Gastrocnemius medialis (tissue), 4 donors: ENCODE measurements at regions not wholly inside any gene's neighbourhood (a gene's known extent, or its start where the extent isn't known, plus 50 kb on each side); places are given as distances from the start of the nearest gene placed in this dataset.

Source experiments
- ATAC-seq, 2 donors: fragments of 150-250 bp; one replicate each; pipeline ENCODE4 v1.9.1; 2016
- DNase-seq, 2 donors: peaks; one replicate each; pipeline ENCODE4 v3.0.0-alpha.2; 2019
- H3K27ac ChIP-seq, 4 donors: fragments of 200-600 bp; sonication (generic); 1 replicate in 1 of 4; 2 replicates in 3 of 4; pipeline ENCODE4 v1.5.1; 2016 to 2018; ENCODE audit warnings: mild to moderate bottlenecking in 2 of 4, moderate library complexity in 1 of 4
- H3K27me3 ChIP-seq, 3 donors: fragments of 200-600 bp; sonication (generic) in 2 of 3; 1 replicate in 1 of 3; 2 replicates in 2 of 3; pipeline versions ENCODE4 v1.5.1 to v1.6.0; 2016 to 2019; ENCODE audit warnings: mild to moderate bottlenecking in 1 of 3, moderate library complexity in 1 of 3
- H3K36me3 ChIP-seq, 2 donors: fragments of 200-600 bp; sonication (generic) in 1 of 2; one replicate each; pipeline ENCODE4 v1.5.1; 2017 to 2018
- H3K4me1 ChIP-seq, 2 donors: fragments of 200-600 bp; sonication (generic) in 1 of 2; one replicate each; pipeline ENCODE4 v1.5.1; 2016 to 2017; ENCODE audit warnings: mild to moderate bottlenecking in 2 of 2
- H3K4me3 ChIP-seq, 4 donors: fragments of 200-600 bp; sonication (generic) in 3 of 4; 1 replicate in 1 of 4; 2 replicates in 3 of 4; pipeline ENCODE4 v1.5.1; 2016 to 2019; ENCODE audit warnings: mild to moderate bottlenecking in 2 of 4
- H3K9me3 ChIP-seq, 3 donors: fragments of 200-600 bp; sonication (generic) in 2 of 3; 1 replicate in 1 of 3; 2 replicates in 2 of 3; pipeline ENCODE4 v1.5.1; 2016 to 2019
- POLR2A ChIP-seq, 2 donors: fragments of 450-650 bp; IDR thresholded peaks; one replicate each; pipeline ENCODE4 v1.6.1; 2017; ENCODE audit warnings: antibody characterized with exemption in 2 of 2, mild to moderate bottlenecking in 2 of 2, moderate library complexity in 2 of 2
- in situ Hi-C, 4 donors: fragments of 200-750 bp; cut with MboI; loops; one replicate each; pipeline versions ENCODE4 v1.15.0 to v1.8.0; 2017; ENCODE audit warnings: low sequenced_read_pairs in 4 of 4
- intact Hi-C: fragments of 100-400 bp; cut with DNase I; formaldehyde crosslinking; loops from one replicate; pipeline ENCODE4 v1.15.1; 2023; ENCODE audit warnings: low total_unique reads
- TF ChIP-seq, protein P1 (sequence below), 5 experiments: fragments of 450-650 bp in 3 of 5; fragments of 200-600 bp in 2 of 5; sonication (generic) in 2 of 5; IDR thresholded peaks in 4 of 5; conservative IDR thresholded peaks in 1 of 5; 1 replicate in 4 of 5; 2 replicates in 1 of 5; pipeline ENCODE4 v1.5.1; 2016 to 2019; ENCODE audit warnings: antibody characterized with exemption in 5 of 5, mild to moderate bottlenecking in 3 of 5, moderate library complexity in 3 of 5

DNA sequence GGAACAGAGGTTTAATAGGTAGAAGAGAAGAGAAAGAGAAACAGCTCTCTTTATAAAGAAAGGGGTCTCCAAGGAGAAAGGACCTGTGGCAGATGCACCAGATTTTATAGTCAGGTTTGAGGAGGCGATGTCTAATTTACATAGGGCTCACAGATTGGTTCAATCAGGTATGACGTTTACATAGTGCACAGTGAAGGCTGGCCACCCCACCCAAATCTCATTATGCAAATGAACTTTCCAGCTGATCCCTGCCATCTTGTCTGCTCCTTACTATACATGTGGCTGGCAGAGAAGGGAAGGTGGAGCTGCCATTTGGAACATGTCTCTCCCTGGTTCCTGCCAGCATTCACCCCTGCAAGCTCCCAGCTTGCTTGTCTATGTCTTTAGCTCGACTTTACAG, 557.8 kb downstream of the SUCLG1 start:
- in situ Hi-C loops: no loop called here
- H3K27me3 ChIP-seq: no peaks in the 10 kb centered on the region
- intact Hi-C loops: no loop called here
- H3K9me3 ChIP-seq: no peaks in the 10 kb centered on the region
- H3K4me3 ChIP-seq: no peak overlapping the region
- no peak for DNase-seq
- no peak for ATAC-seq
- H3K36me3 ChIP-seq: no peaks in the 10 kb centered on the region
- no peak overlapping the region for H3K27ac ChIP-seq
- no peaks in the 10 kb centered on the region for H3K4me1 ChIP-seq
- TF ChIP-seq POLR2A (IDR thresholded peaks at IDR 0.05): no peak
- TF ChIP-seq, protein P1, sequence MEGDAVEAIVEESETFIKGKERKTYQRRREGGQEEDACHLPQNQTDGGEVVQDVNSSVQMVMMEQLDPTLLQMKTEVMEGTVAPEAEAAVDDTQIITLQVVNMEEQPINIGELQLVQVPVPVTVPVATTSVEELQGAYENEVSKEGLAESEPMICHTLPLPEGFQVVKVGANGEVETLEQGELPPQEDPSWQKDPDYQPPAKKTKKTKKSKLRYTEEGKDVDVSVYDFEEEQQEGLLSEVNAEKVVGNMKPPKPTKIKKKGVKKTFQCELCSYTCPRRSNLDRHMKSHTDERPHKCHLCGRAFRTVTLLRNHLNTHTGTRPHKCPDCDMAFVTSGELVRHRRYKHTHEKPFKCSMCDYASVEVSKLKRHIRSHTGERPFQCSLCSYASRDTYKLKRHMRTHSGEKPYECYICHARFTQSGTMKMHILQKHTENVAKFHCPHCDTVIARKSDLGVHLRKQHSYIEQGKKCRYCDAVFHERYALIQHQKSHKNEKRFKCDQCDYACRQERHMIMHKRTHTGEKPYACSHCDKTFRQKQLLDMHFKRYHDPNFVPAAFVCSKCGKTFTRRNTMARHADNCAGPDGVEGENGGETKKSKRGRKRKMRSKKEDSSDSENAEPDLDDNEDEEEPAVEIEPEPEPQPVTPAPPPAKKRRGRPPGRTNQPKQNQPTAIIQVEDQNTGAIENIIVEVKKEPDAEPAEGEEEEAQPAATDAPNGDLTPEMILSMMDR (IDR thresholded peaks at IDR 0.05 in 4 of 5, conservative IDR thresholded peaks at IDR 0.05 in 1 of 5): no peak

DNA sequence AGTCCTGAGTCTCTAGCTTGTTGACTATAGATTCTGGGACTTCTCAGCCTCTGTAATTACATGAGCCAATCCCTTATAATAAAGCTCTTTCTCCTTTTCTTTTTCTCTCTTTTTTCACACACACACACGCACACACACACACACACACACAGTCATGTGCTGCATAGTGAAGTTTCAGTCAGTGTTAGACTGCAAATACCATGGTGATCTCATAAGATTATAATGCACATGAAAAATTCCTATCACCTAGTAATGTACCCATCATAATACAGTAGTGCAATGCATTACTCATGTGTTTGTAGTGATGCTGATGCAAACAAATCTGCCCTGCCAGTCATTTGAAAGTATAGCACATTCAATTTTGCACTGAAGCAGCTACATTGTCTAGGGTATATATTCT, 558.2 kb downstream of the SUCLG1 start:
- in situ Hi-C loops: no loop called here
- H3K27ac ChIP-seq: no peak overlapping the region
- H3K36me3 ChIP-seq: no peaks in the 10 kb centered on the region
- TF ChIP-seq, protein P1 (IDR thresholded peaks at IDR 0.05 in 4 of 5, conservative IDR thresholded peaks at IDR 0.05 in 1 of 5): no peak
- no peak for TF ChIP-seq POLR2A (IDR thresholded peaks at IDR 0.05)
- intact Hi-C loops: no loop called here
- H3K9me3 ChIP-seq: no peaks in the 10 kb centered on the region
- DNase-seq (no peak), ATAC-seq (no peak)
- H3K27me3 ChIP-seq: no peaks in the 10 kb centered on the region
- H3K4me3 ChIP-seq: no peak overlapping the region
- no peaks in the 10 kb centered on the region for H3K4me1 ChIP-seq

DNA sequence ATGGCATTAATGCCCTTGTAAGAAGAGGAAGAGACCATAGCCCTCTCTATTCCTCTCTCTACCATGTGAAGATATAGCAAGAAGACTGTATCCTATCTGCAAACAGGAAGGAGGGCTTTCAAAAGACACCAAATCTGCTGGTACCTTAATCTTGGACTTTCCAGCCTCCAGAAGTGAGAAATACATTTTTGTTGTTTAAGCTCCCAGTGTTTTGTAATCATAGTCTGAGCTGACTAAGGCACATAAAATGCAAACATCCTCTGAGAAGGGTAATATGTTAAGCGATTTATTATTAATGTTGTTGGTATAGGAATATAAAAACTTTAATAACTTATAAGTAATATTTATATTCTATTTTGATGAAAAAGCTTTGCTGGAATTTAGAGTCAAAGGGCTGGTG, 559.8 kb downstream of the SUCLG1 start:
- no peaks in the 10 kb centered on the region for H3K9me3 ChIP-seq
- no peak for ATAC-seq
- intact Hi-C loops (no loop called here), in situ Hi-C loops (no loop called here)
- H3K4me3 ChIP-seq: no peak overlapping the region
- no peak for DNase-seq
- no peaks in the 10 kb centered on the region for H3K27me3 ChIP-seq
- H3K36me3 ChIP-seq: no peaks in the 10 kb centered on the region
- H3K27ac ChIP-seq: no peak overlapping the region
- TF ChIP-seq, protein P1 (IDR thresholded peaks at IDR 0.05 in 4 of 5, conservative IDR thresholded peaks at IDR 0.05 in 1 of 5): no peak
- TF ChIP-seq POLR2A (IDR thresholded peaks at IDR 0.05): no peak
- no peaks in the 10 kb centered on the region for H3K4me1 ChIP-seq

DNA sequence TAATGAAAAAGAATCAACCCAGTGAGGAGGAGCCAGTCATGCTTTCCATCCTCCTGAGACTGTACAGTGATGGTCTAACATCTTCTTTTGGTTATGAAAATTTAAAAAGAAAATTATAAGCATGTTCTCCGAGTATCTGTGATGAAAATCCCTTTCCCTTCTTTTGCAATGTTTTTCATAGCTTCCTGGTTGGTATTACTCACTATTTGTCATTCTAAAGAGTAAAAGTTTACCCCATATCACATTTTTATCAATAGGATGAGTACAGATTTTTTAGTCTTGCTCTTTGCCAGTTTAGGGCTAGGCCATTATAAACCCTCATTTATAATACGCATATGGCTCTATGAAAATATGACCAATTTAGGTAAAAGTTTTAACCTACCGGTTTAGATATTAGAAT, 564.1 kb downstream of the SUCLG1 start:
- in situ Hi-C loops: no loop called here
- DNase-seq (no peak), ATAC-seq (no peak)
- Histone ChIP-seq H3K27me3 (no peaks in the 10 kb centered on the region), H3K4me1 (no peaks in the 10 kb centered on the region), H3K9me3 (no peaks in the 10 kb centered on the region), H3K36me3 (no peaks in the 10 kb centered on the region), H3K27ac (no peak overlapping the region), H3K4me3 (no peak overlapping the region)
- no peak for TF ChIP-seq POLR2A (IDR thresholded peaks at IDR 0.05)
- TF ChIP-seq, protein P1 (IDR thresholded peaks at IDR 0.05 in 4 of 5, conservative IDR thresholded peaks at IDR 0.05 in 1 of 5): no peak
- intact Hi-C loops: no loop called here

DNA sequence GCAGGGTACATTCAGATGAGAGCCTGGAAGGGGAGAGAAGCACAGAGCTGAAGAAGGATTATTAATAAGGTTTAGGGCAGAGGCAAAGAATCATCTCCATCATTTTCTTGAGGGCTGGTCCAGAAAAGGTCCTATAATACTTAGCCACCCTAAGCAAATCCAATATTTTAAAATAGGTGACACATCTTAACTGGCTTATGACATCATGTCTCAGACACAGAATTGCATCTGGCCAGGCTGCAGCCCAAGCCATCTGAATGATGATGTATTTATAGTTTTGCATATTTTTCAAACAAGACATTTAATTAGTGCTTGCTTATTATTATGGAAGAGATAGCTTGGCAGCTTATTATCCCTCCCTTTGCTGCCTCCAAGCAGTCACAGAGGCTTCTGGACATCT, 571.3 kb downstream of the SUCLG1 start:
- no peaks in the 10 kb centered on the region for H3K36me3 ChIP-seq
- ATAC-seq (no peak), DNase-seq (no peak)
- no peak for TF ChIP-seq POLR2A (IDR thresholded peaks at IDR 0.05)
- TF ChIP-seq, protein P1 (IDR thresholded peaks at IDR 0.05 in 4 of 5, conservative IDR thresholded peaks at IDR 0.05 in 1 of 5): no peak
- no peaks in the 10 kb centered on the region for H3K4me1 ChIP-seq
- no peaks in the 10 kb centered on the region for H3K27me3 ChIP-seq
- H3K9me3 ChIP-seq: no peaks in the 10 kb centered on the region
- H3K4me3 ChIP-seq: no peak overlapping the region
- intact Hi-C loops: no loop called here
- in situ Hi-C loops: no loop called here
- no peak overlapping the region for H3K27ac ChIP-seq
